NCI-H69 (cell line): ENCODE measurements at regions not wholly inside any gene's neighbourhood (a gene's known extent, or its start where the extent isn't known, plus 50 kb on each side); places are given as distances from the start of the nearest gene placed in this dataset.

Source experiments
- DNase-seq: peaks from one replicate; lab custom pipeline; 2025; lab: John Stamatoyannopoulos, UW

DNA sequence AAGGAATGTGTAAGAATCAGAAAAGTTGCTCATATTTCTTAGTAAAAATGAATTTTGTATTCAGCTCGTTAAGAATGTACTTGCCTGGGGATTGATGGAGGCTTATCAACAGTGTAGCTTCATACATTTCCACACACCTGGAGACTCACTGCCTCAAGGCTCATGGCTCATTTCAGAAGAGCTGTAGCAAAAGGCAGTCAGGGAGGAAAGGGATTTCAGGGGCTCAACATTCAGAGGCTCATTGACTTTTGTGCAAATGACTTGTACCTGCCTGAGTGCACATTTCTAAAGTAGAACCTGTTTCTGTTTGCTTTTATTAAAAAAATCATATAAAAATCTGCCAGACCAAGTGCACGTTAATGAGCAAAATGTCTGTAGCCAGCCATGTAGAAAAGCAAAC lies 304.4 kb downstream of the KCNS3 start:
- DNase-seq = no peak

DNA sequence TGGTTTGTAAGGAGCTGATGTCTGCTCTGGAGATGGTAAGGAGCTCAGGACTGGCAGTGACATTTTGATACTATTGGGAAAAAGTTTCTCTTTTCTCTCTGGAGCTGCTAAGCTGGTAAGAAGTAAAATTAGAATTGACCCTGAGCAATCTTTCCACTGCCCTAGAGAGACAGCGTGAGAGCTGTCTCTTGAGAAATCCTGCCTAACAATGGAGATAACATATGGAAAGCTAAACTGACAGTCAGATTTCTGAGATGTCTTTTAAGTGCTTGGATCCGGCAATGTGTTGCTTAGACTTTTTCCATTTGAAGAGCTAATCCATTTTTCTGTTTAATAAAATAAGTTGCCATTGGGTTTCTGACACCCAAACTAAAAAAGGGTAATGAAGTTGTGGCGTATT lies 302.4 kb downstream of the KCNS3 start:
- DNase-seq = no peak

GRCh38 chr2:18180031-18180610 lies 301.7 kb downstream of the KCNS3 start:
- DNase-seq = no peak

DNA sequence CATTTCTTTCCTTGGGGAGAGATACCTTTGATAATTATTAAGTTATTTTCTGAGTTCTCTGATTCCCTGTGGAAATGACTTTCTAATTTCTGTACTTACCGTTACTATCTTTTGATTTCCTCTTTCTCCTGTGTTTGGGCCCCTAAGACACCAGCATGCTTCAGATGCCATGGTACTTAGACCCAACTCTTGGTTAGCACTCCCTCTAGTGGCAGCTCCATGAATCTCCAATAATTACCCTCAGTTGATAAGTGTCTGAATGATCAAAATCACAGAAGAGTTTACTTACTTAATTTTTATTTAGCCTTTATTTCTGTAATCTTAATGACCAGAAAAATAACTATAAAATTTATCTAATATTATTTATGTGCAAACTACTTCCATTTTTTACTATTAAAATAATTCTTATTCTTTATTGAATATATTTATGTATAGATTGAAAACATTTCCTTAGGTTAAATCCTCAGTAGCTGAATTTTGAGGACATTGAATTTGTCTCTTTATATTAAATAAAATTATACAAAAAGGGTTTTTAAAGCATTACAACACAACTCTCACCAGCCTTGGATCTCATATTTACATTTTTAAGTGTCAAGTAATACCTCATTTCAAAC lies 300.4 kb downstream of the KCNS3 start:
- peak; percentile 52 for DNase-seq

DNA sequence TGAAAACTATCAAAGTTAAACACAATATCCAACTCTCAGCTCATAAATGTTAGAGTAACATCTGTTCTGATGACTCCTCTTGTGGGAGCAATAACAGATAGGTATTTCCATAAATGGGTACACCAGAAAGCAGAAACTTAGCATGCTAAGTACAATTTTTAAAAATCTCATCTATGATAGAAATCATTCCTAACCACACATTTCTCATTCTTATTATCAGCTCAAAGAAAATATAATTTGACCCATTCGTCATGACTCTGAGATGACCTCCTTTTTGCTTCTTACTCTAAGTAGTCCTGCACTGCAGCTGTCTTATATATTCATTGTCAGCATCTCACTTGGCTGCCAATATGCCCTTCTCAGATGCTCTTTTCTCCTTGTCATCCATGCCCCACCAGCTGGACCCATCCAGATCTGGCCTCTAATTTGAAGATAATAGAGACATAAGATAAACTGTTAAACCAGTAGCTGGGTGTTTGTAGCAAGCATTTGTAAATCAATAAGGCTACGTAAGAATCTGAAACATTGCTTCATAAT lies 298.3 kb downstream of the KCNS3 start:
- no peak for DNase-seq

DNA sequence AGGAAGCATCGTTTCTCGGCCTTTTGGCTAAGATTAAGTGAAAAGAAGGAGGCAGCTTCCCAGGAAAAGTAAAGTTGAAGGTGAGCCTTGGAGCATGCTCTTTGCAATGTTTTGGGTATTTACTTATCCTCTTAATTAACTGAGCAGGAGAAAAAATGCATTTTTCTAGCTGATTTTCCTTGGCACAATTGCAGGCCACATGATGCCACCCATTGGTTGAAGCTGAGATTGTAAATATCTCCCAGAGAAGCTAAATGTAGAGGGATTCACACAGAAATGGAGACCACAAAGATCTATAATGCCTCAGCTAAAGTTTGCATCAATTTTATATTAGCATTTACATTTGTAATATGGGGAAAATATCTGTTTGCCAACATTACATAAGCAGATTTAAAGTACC lies 294.1 kb downstream of the KCNS3 start:
- DNase-seq = no peak

DNA sequence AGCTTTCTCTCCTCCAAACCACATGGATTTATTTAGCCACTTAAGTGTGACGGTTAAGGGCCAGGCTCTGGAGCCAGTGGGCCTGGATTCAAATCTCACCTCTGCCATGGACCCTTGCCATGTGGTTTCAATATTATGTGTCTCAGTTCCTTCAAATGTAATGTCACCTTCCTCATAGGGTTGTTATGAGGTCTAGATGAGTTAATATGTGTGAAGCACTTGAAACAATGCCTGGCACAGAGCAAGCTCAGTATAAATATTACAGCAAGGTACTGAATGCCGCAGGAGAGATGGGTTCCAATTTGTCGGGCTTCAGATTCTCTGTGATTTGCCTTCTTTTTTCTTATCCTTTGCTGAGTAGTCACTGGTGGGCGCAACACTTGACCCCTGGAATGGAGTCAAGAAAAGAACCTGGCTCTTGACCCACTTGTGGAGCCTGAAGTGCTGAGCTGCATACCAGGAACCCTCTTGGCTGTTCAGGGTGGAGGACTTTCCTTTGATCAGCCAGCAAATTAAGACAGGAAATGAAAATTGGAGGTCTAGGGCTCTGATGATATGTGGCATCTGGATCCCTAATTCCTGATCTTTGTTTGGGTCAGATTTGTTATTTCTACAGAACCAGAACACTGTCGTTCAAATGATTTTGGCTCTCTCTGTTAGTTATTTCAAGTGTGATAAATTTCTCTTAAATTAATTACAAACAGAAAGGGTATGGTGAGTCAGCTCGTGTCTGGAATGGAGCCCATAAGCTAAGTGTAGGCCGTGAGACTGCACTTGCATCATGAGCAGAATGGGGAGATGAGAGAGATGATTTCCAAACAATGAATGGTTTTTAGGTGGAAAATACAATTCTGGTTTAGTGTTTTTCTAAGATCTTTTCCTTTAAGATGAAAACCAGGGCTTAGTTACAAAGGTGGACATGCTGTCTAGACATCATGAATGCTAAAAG lies 293.0 kb downstream of the KCNS3 start:
- DNase-seq = no peak

DNA sequence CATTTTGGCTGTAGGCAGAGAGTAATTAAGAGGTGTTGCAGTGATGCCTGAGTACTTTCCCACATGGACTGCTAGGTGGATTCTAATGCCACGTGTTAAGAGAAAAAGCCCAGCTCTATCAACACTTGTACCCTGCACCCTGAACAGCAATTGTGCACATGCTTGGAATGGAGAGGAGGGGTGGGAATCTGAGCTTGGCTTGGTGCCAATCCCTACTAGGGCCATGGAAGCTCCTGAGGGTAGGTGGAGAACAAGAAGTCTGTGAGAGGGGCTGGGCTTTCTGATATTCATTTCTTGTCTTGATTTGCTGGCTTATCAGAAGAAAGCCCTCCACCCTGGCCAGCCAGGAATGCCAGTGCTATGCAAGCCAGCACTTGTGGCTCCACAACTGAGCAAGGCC lies 292.2 kb downstream of the KCNS3 start:
- DNase-seq = no peak

DNA sequence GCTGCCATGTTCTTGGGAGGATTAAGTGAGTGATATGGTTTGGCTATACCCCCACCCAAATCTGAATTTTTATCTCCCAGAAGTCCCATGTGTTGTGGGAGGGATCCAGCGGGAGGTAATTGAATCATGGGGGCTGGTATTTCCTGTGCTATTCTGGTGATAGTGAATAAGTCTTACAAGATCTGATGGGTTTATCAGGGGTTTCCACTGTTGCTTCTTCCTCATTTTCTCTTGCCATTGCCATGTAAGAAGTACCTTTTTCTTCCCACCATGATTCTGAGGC lies 291.4 kb downstream of the KCNS3 start:
- DNase-seq = no peak

DNA sequence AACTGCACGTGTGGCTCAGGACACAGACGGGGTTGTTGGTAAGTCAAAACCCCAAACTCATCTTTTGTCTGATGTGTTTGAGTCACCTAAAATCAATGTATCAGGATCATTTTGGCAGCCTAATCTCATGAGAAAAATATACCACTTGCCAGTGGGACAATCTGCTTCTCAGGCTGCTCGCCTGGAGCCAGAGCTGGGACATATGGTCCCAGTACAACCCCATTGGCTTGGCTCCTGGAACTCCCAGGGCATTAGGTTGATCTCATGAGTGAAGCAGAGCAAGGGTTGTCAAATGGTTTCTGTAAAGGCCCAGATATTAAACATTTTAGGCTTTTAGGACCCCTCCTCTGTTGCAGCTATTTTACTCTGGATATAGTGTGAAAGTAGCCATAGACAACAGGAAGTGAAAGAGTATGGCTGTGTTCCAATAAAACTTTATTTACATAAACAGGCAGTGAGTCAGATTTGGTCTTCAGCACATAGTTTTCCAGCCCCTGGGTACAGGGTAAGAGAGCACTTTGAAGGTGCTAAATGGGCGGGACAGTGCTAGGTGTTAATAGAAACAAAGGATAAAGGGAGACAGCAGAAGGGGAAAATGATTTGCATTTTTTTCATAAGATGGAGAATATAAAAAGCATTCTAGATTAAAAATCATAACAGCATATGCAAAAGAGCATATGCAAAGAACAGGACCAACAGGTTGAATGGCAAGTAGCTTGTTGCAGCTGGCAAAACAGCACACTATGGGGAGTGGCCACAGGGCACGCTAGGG lies 290.8 kb downstream of the KCNS3 start:
- no peak for DNase-seq

DNA sequence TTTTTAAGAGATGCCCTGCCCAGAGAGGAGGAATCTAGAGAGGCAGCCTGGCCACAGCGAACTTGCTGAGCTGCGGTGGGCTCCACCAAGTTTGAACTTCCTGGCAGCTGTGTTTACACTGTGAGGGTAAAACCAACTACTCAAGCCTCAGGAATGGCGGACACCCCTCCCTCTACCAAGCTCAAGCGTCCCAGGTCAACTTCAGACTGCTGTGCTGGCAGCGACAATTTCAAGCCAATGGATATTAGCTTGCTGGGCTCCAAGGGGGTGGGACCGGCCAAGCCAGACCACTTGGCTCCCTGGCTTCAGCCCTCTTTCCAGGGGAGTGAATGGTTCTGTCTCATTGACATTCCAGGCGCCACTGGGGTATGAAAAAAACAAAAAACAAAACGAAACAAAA lies 289.4 kb downstream of the KCNS3 start:
- DNase-seq = no peak

GRCh38 chr2:18161681-18162080 lies 283.2 kb downstream of the KCNS3 start:
- DNase-seq = no peak

DNA sequence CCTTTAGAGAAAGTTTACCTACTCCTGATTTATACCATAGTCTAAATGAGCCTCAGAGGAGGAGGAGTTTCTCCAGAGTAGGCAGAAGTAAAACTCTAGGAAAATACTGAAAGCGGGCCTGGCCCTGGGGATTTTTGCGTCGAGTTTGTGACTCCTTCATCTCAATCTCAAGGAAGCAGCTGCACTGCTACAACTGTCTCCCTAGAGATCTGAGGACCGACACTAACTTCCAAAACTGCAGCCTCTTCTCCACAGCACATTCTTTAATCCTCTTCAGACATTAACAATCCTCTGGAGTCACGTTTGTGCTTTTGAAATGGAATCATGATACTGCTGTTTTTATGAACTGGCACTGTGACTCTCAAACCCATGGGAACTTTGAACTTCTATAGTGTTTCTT lies 281.4 kb downstream of the KCNS3 start:
- DNase-seq = no peak

- DNase-seq = no peak
Observed at GRCh38 chr2:18156421-18156820, 278.0 kb downstream of the KCNS3 start.

DNA sequence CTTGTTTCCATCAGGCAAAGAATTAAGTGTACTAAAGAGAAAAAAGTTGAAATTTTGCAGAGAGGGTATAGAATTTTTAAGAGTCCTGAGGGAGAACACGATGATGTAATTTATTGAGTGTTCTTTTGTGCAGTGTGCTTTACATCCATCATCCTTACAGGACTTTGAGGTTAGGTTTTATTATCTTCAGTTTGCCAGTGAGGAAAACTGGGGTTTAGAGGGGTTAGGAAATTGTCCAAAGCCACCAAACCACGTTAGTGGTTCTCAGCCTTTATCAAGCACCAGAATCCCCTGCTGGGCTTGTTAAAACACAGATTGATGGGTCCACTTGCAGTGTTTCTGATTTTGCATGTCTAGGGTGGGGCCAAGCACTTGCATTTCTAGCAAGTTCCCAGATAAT lies 277.5 kb downstream of the KCNS3 start:
- no peak for DNase-seq

DNA sequence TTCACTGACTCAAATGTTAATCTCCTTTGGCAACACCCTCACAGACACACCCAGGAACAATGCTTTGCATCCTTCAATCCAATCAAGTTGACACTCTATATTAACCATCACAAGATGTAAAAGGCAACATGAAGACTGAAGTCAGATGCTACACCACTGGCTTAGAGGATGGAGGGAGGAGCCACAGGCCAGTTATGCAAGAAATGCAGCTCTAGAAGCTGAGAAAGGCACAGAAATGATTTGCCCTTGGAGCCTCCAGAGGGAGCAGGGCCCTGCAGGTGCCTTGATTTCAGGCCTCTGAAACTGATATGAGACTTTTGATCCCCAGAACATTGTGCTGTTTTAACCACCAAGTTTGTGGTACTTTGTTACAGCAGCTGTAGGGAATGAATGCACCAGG lies 276.3 kb downstream of the KCNS3 start:
- DNase-seq = no peak

GRCh38 chr2:18154259-18154658 lies 275.8 kb downstream of the KCNS3 start:
- no peak for DNase-seq

DNA sequence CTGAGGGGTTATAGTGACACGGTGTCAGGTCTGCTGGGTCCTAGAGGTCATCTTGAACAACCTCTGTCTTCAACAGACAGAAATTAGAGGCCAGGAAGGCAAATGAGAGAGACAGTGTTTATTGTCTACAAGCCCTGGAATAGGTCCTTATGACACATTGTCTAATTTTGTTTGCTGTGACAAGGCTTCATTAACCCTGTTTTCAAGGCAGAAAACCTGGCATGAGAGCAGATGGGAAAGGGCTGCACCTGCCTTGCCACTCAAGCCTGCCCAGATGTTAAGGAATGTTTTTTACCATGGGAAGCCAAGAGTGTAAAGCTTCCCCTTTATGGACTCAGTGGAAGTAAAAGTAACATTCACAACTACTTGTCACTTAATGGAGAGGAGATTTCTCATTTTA lies 275.3 kb downstream of the KCNS3 start:
- DNase-seq = no peak

- DNase-seq = no peak
Observed at GRCh38 chr2:18151237-18151636, 272.8 kb downstream of the KCNS3 start.

- DNase-seq = peak; percentile 43
Observed at GRCh38 chr2:18149660-18150246, 271.3 kb downstream of the KCNS3 start.

DNA sequence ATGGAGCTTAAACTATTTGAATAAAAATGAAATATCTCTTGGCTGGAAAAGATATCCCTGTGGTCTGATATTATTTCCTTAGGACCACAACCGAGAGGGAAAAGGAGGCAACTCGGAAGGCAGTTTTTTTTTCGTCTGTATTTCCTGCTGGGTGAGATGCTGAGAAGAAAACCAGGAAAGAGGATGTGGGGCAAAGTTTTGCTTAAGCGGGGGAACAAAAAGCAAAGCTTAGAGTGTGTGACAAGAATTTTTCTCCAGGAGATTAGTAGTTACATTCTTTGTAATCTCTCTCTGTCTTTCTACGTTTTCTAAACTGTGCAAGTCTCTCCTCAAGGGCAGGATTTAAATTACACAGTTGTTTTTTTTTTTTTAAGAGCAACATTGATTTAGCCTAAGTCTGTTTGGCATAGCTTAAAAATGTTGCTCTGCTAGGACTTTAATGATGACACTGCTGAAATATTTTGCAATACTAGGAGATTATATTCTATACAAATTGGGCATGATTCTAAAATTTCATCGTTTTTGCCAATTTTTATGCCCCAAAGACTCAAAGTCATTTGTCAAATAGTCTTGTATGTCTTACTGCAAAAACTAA lies 258.5 kb downstream of the KCNS3 start:
- DNase-seq = no peak

- no peak for DNase-seq
Observed at GRCh38 chr2:18133310-18133709, 254.8 kb downstream of the KCNS3 start.
